ENCODE measurements at regions not wholly inside any gene's neighbourhood (a gene's known extent, or its start where the extent isn't known, plus 50 kb on each side); places are given as distances from the start of the nearest gene placed in this dataset.

- no peak for TF ChIP-seq CTCF (IDR thresholded peaks at IDR 0.05; ENCODE audit: low read depth, low read length)
- no peak for DNase-seq (ENCODE audit: low read depth, low spot score)
- in situ Hi-C loops (cut with HindIII; ENCODE audit: low sequenced_read_pairs): no loop called here
- no peak overlapping the region for H3K4me3 ChIP-seq (ENCODE audit: low read depth, low read length)
Observed at GRCh38 chr6:22007469-22007868, 289.4 kb downstream of the PRL start.

DNA sequence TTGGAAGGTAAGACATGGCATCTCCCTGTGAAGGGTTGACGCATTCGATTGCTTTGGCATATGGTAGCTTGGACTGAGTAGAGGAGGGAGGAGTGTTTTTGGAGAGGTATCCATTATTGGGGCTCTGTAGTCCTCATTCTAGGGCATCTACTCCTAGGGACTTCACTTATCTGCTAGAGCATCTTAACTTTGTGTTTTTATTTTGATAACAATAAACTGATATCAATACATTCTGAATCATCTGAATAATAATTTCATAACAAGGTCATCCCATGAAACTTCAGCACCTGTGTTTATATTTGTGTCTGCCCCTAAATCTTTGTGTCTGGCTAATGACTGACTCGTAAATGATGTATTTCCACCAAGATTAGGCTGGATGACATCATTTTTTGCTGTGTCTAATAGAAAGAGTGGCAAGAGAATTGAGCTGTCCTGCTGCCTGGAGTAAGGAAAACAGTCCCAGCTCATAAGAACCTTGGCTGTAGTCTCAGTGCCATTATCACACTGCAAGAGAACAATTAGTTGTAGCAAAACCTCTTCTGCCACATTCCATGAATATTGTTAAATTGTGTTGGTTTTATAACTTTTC, 288.5 kb downstream of the PRL start:
- no peak for DNase-seq (ENCODE audit: low read depth, low spot score)
- H3K4me3 ChIP-seq (ENCODE audit: low read depth, low read length): no peak overlapping the region
- in situ Hi-C loops (cut with HindIII; ENCODE audit: low sequenced_read_pairs): no loop called here
- no peak for TF ChIP-seq CTCF (IDR thresholded peaks at IDR 0.05; ENCODE audit: low read depth, low read length)

DNA sequence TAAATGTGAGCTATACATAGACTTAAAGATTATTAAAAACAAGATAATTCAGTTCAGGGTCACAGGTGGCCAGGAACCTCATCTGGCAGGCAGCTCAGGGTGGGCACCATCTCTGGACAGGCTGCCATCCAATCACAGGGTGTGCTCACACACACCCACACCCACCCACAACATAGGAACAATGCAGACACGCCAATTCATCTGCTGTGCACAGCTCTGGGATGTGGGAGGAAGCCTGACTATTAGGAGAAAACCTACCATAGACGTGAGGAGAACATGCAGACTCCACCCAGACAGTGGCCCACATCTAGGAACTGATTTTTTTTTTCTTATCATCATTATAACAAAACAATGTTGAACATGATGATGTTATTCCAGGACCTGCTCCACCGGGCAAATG, 286.7 kb downstream of the PRL start:
- DNase-seq (ENCODE audit: low read depth, low spot score): no peak
- in situ Hi-C loops (cut with HindIII; ENCODE audit: low sequenced_read_pairs): no loop called here
- H3K4me3 ChIP-seq (ENCODE audit: low read depth, low read length): no peak overlapping the region
- no peak for TF ChIP-seq CTCF (IDR thresholded peaks at IDR 0.05; ENCODE audit: low read depth, low read length)

GRCh38 chr6:22015216-22015615, 281.6 kb downstream of the PRL start:
- DNase-seq (ENCODE audit: low read depth, low spot score): no peak
- no peak for TF ChIP-seq CTCF (IDR thresholded peaks at IDR 0.05; ENCODE audit: low read depth, low read length)
- in situ Hi-C loops (cut with HindIII; ENCODE audit: low sequenced_read_pairs): no loop called here
- no peak overlapping the region for H3K4me3 ChIP-seq (ENCODE audit: low read depth, low read length)

DNA sequence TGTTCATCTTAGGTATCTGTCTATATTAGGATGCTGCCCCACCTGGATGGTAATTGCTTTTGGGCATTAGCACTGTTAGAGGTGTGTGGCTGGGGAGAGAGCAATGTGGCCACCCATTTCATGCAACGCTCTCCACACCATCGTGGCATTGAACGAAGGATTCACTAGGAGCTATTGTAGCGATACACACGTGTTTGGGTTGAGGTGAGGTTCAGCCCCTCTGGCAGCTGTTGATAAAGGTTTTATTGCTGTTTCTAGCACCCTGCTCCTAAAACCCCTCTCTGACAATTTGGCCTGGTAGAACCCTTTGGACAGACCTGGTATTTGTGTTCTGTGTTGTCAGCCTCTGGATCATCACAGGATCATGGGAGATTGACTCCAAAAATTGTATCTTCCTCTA, 280.9 kb downstream of the PRL start:
- no peak for TF ChIP-seq CTCF (IDR thresholded peaks at IDR 0.05; ENCODE audit: low read depth, low read length)
- DNase-seq (ENCODE audit: low read depth, low spot score): no peak
- no peak overlapping the region for H3K4me3 ChIP-seq (ENCODE audit: low read depth, low read length)
- in situ Hi-C loops (cut with HindIII; ENCODE audit: low sequenced_read_pairs): no loop called here

- TF ChIP-seq CTCF (IDR thresholded peaks at IDR 0.05; ENCODE audit: low read depth, low read length): no peak
- in situ Hi-C loops (cut with HindIII; ENCODE audit: low sequenced_read_pairs): no loop called here
- H3K4me3 ChIP-seq (ENCODE audit: low read depth, low read length): no peak overlapping the region
- no peak for DNase-seq (ENCODE audit: low read depth, low spot score)
Observed at GRCh38 chr6:22017272-22017671, 279.6 kb downstream of the PRL start.

- DNase-seq (ENCODE audit: low read depth, low spot score): no peak
- in situ Hi-C loops (cut with HindIII; ENCODE audit: low sequenced_read_pairs): no loop called here
- TF ChIP-seq CTCF (IDR thresholded peaks at IDR 0.05; ENCODE audit: low read depth, low read length): no peak
- no peak overlapping the region for H3K4me3 ChIP-seq (ENCODE audit: low read depth, low read length)
Observed at GRCh38 chr6:22017766-22018165, 279.1 kb downstream of the PRL start.
